Activated CD8-positive, alpha-beta T cell treated with anti-CD3 and anti-CD28 coated beads for 36 hours (primary cell): ENCODE measurements at regions not wholly inside any gene's neighbourhood (a gene's known extent, or its start where the extent isn't known, plus 50 kb on each side); places are given as distances from the start of the nearest gene placed in this dataset.

Experiments
- ATAC-seq: fragments of 200-7000 bp; cut with Tn5 transposase; one replicate; pipeline ENCODE4 v1.10.0; 2021; ENCODE audit warnings: mild to moderate bottlenecking, moderate library complexity
- CTCF ChIA-PET: fragments of 350-600 bp; sonication (Branson Sonifier 250); formaldehyde crosslinking; loops from one replicate; lab custom pipeline; 2021; ENCODE audit warnings: antibody characterized with exemption; lab: Charles Lee
- POLR2A ChIA-PET: fragments of 350-600 bp; sonication (Branson Sonifier 250); formaldehyde crosslinking; loops from one replicate; lab custom pipeline; 2021; ENCODE audit warnings: antibody characterized with exemption; lab: Charles Lee
- DNase-seq: peaks from one replicate; pipeline ENCODE4 v3.0.0-alpha.2; 2020
- H3K27ac Mint-ChIP-seq: one replicate; pipeline ENCODE4 v1.8.0; 2021; ENCODE audit warnings: mild to moderate bottlenecking, mixed read lengths
- H3K27me3 Mint-ChIP-seq: one replicate; pipeline ENCODE4 v1.8.0; 2021; ENCODE audit warnings: mixed read lengths
- H3K36me3 Mint-ChIP-seq: one replicate; pipeline ENCODE4 v1.8.0; 2021; ENCODE audit warnings: low read depth, mixed read lengths
- H3K4me1 Mint-ChIP-seq: one replicate; pipeline ENCODE4 v1.8.0; 2021; ENCODE audit warnings: low read depth, mixed read lengths
- H3K4me3 Mint-ChIP-seq: one replicate; pipeline ENCODE4 v1.8.0; 2021; ENCODE audit warnings: mild to moderate bottlenecking, moderate library complexity, mixed read lengths
- H3K9me3 Mint-ChIP-seq: one replicate; pipeline ENCODE4 v1.8.0; 2021; ENCODE audit warnings: mixed read lengths
- intact Hi-C: fragments of 100-400 bp; cut with micrococcal nuclease; formaldehyde crosslinking; loops from one replicate; pipeline ENCODE4 v1.10.0; 2022
- TF ChIP-seq, protein P1 (sequence below): fragments of 200-600 bp; IDR thresholded peaks from one replicate; pipeline ENCODE4 v1.8.0; 2022; ENCODE audit warnings: antibody characterized with exemption, mild to moderate bottlenecking

DNA sequence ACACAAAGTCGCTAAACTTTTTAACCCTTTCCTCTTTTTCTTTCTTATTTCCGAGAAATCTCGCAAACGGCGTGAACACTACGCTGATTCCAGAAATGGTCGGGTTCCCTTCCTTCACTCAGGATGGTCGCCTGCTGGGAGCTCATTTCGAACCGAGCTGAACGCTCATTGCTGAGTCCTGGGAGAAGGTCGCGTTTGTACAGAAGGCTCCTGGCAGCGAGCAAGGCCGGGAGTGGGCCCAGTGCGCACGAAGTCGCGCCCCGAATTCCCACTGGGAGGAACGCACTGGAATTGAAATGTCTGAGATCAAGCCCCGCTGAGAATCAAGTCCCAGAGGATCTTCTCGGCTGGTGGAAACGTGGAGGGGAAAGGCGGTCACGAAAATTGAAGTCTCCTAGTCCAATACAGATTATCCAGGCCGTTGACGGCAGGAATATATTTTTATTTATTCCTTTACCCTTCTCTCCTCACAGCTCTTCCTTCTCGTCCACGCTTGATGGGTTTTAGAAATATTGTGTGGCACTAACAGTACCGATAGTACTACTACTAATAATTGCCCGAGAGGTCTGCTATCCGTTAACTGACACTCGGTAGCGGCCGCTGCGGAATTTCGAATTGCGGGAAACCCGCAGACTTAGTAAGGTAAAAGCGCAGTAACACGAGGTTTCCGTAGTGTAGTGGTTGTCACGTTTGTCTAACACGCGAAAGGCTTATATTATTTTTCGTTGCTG, 207.2 kb upstream of the ZNF184 start:
- Mint-ChIP-seq H3K4me3 (peak overlapping the region; percentile 49), H3K27ac (no peak overlapping the region), H3K4me1 (peaks cover 12% of the 10 kb centered on the region), H3K27me3 (peaks cover 63% of the 10 kb centered on the region), H3K9me3 (peaks cover 6% of the 10 kb centered on the region), H3K36me3 (peaks cover 9% of the 10 kb centered on the region)
- ATAC-seq, result no peak
- POLR2A ChIA-PET, result interaction anchor here (0.7 to 2.4 kb wide), 3 partner anchors 8 to 128 kb away, joined by 3 to 8 read pairs (median 3); no protein-coding TSS in a partner anchor
- CTCF ChIA-PET, result interaction anchor here (0.7 to 0.9 kb wide), 2 partner anchors 10 to 72 kb away, joined by 3 read pairs; no protein-coding TSS in a partner anchor
- intact Hi-C loops, result loop anchor here (10.0 kb wide), 3 partner anchors 125 to 385 kb away; no protein-coding TSS in a partner anchor
- TF ChIP-seq, protein P1, sequence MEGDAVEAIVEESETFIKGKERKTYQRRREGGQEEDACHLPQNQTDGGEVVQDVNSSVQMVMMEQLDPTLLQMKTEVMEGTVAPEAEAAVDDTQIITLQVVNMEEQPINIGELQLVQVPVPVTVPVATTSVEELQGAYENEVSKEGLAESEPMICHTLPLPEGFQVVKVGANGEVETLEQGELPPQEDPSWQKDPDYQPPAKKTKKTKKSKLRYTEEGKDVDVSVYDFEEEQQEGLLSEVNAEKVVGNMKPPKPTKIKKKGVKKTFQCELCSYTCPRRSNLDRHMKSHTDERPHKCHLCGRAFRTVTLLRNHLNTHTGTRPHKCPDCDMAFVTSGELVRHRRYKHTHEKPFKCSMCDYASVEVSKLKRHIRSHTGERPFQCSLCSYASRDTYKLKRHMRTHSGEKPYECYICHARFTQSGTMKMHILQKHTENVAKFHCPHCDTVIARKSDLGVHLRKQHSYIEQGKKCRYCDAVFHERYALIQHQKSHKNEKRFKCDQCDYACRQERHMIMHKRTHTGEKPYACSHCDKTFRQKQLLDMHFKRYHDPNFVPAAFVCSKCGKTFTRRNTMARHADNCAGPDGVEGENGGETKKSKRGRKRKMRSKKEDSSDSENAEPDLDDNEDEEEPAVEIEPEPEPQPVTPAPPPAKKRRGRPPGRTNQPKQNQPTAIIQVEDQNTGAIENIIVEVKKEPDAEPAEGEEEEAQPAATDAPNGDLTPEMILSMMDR, result no peak
- DNase-seq, result no peak

DNA sequence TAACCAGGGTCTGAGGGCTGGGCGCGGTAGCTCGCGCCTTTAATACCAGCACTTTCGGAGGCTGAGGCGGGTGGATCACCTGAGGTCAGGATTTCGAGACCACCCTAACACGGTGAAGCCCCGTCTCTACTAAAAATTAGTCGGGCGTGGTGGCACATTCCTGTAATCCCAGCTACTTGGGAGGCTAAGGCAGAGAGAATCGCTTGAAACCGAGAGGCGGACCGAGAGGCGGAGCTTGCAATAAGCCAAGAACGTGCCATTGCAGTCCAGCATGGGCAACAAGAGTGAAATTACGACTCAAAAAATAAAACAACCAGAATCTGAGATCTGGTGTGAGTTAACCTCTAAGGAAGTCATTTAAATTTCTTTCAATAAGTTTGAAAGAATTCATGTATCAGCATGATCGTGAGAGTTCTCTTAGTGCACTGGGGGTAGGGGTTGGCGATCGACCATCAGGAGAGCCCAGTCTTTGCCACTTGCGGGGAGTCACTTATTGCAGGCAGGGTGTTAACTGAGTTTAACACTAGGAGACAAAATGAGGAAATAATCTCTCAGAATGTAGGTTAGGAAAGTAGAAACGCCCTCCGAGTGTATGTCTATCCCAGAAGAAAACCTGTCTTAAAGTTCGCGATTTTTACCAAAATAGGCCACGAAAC, 206.5 kb upstream of the ZNF184 start:
- Mint-ChIP-seq H3K4me1 (peaks cover 12% of the 10 kb centered on the region), H3K36me3 (peaks cover 9% of the 10 kb centered on the region), H3K27ac (no peak overlapping the region), H3K9me3 (peaks cover 6% of the 10 kb centered on the region), H3K4me3 (peak overlapping the region; percentile 49), H3K27me3 (peaks cover 63% of the 10 kb centered on the region)
- intact Hi-C loops, result loop anchor here (10.0 kb wide), 2 partner anchors 125 to 385 kb away; no protein-coding TSS in a partner anchor
- DNase-seq (no peak), ATAC-seq (no peak)
- TF ChIP-seq, protein P1, result no peak
- CTCF ChIA-PET, result interaction anchor here (0.7 to 0.9 kb wide), 2 partner anchors 9 to 73 kb away, joined by 3 read pairs; no protein-coding TSS in a partner anchor
- POLR2A ChIA-PET, result interaction anchor here (0.7 to 2.4 kb wide), 3 partner anchors 9 to 487 kb away, joined by 3 to 8 read pairs (median 3); no protein-coding TSS in a partner anchor

DNA sequence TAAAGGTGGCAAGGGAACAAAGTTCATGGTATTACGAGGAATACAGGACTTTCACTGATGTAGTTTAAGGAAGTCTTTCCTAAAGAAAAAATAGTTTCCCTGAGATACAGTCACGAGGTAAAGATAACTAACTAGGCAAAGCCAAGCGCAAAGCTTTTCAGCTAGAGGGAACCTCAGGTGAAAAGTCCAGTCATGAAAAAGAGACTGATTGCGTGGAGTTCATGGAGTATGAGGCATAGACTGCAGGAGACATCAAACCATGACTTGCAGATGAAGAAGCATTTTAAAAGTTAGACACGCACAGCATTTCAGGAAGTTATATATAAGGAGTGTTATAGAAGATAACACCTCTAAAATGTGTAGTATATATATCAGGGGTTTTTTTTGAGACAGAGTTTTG, 205.6 kb upstream of the ZNF184 start:
- ATAC-seq (no peak), DNase-seq (no peak)
- peaks cover 12% of the 10 kb centered on the region for H3K4me1 Mint-ChIP-seq
- no peak overlapping the region for H3K27ac Mint-ChIP-seq
- peaks cover 6% of the 10 kb centered on the region for H3K9me3 Mint-ChIP-seq
- H3K27me3 Mint-ChIP-seq, result peaks cover 69% of the 10 kb centered on the region
- H3K4me3 Mint-ChIP-seq, result no peak overlapping the region
- TF ChIP-seq, protein P1, result no peak
- peaks cover 9% of the 10 kb centered on the region for H3K36me3 Mint-ChIP-seq
- CTCF ChIA-PET, result no interaction called here
- intact Hi-C loops, result loop anchor here (10.0 kb wide), 2 partner anchors 124 to 384 kb away; no protein-coding TSS in a partner anchor
- POLR2A ChIA-PET, result interaction anchor here (0.8 kb wide), 1 partner anchor 389 kb away, joined by 3 read pairs; no protein-coding TSS in a partner anchor

DNA sequence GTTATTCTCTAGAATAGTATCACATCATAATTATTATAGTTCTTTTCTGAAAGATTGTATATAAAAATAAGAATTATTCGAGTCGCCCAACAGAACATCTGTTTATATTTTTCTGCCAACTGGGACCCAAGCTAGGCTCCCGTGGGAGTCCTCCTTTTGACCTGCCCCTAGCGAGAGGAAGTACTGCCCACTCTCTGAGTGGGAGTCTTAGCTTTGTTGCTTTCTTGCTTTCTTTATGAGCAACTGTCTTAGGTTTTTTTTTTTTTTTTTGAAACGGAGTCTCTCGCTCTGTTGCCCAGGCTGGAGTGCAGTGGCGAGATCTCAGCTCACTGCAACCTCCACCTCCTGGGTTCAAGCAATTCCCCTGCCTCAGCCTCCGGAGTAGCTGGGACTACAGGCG, 202.0 kb upstream of the ZNF184 start:
- ATAC-seq (no peak), DNase-seq (no peak)
- no peak overlapping the region for H3K27ac Mint-ChIP-seq
- peaks cover 14% of the 10 kb centered on the region for H3K4me1 Mint-ChIP-seq
- TF ChIP-seq, protein P1, result no peak
- intact Hi-C loops, result loop anchor here (10.0 kb wide), 2 partner anchors 120 to 380 kb away; no protein-coding TSS in a partner anchor
- H3K27me3 Mint-ChIP-seq, result peaks cover 63% of the 10 kb centered on the region
- POLR2A ChIA-PET, result no interaction called here
- H3K4me3 Mint-ChIP-seq, result no peak overlapping the region
- peaks cover 4% of the 10 kb centered on the region for H3K9me3 Mint-ChIP-seq
- H3K36me3 Mint-ChIP-seq, result peaks cover 4% of the 10 kb centered on the region
- CTCF ChIA-PET, result no interaction called here
